Stimulated activated effector memory CD8-positive, alpha-beta T cell treated with anti-CD3 and anti-CD28 coated beads, Interleukin-12 subunit alpha, Interleukin-12 subunit beta, amount 100 ng/mL, for 72 hours (primary cell): ENCODE measurements at regions not wholly inside any gene's neighbourhood (a gene's known extent, or its start where the extent isn't known, plus 50 kb on each side); places are given as distances from the start of the nearest gene placed in this dataset.

Experiments
- ATAC-seq: fragments of 150-1000 bp; cut with Tn5 transposase; 2 replicates; pipeline ENCODE4 v1.10.0; 2021
- DNase-seq, 2 donors: peaks; one replicate each; pipeline ENCODE4 v3.0.0; 2021 to 2022; ENCODE audit warnings: low spot score in 2 of 2
- H3K27ac Mint-ChIP-seq: one replicate; pipeline ENCODE4 v1.8.0; 2022; ENCODE audit warnings: mild to moderate bottlenecking, mixed read lengths
- H3K36me3 Mint-ChIP-seq: one replicate; pipeline ENCODE4 v1.8.0; 2022; ENCODE audit warnings: mild to moderate bottlenecking, mixed read lengths
- H3K4me1 Mint-ChIP-seq: one replicate; pipeline ENCODE4 v1.8.0; 2022; ENCODE audit warnings: mixed read lengths
- H3K4me3 Mint-ChIP-seq: one replicate; pipeline ENCODE4 v1.8.0; 2022; ENCODE audit warnings: mild to moderate bottlenecking, mixed read lengths
- H3K9me3 Mint-ChIP-seq: one replicate; pipeline ENCODE4 v1.8.0; 2022; ENCODE audit warnings: mixed read lengths

DNA sequence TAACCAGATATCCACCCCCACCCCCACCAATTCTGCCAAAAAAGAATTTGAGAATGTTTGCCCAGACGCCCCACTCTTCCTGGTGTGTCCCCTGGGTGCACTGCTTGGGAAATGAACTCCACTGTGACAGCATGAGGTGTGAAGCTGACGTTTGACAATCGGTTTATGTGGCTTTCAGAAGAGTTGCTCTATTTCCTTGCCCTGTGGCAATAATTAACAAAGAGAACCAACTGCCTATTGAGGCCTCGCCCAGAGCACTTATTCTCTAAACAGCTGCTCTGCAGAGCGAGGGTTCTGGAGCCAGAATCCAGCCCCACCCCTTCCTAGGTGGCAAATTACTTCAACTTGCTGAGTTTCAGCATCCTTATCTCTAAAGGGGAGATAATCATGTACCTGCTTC lies 115.8 kb upstream of the SIX3 start:
- Mint-ChIP-seq H3K9me3 (no peaks in the 10 kb centered on the region), H3K27ac (no peak overlapping the region), H3K4me1 (no peaks in the 10 kb centered on the region), H3K36me3 (no peaks in the 10 kb centered on the region), H3K4me3 (no peak overlapping the region)
- no peak for ATAC-seq
- DNase-seq = no peak

DNA sequence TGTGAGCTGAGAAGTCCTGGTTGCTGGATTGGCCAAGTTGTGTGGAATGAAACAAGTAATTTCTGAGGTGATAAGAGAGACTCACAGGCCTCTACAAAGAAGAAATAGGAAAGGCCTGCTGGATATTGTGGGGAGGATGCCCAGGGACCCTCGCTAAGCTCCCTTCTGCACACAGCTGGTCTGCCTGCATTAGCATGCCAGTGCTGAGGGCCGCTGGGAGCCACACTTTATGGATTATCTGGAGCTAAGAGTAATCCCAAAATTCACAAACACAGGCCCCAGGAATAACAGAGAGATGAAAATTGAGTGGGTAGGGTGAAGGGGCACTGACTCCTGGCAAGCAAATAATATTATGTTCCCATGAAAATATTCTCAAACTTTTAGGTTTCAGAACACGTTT lies 114.9 kb upstream of the SIX3 start:
- Mint-ChIP-seq H3K27ac (no peak overlapping the region), H3K4me1 (no peaks in the 10 kb centered on the region), H3K9me3 (no peaks in the 10 kb centered on the region), H3K4me3 (no peak overlapping the region), H3K36me3 (no peaks in the 10 kb centered on the region)
- ATAC-seq (no peak), DNase-seq (no peak)

DNA sequence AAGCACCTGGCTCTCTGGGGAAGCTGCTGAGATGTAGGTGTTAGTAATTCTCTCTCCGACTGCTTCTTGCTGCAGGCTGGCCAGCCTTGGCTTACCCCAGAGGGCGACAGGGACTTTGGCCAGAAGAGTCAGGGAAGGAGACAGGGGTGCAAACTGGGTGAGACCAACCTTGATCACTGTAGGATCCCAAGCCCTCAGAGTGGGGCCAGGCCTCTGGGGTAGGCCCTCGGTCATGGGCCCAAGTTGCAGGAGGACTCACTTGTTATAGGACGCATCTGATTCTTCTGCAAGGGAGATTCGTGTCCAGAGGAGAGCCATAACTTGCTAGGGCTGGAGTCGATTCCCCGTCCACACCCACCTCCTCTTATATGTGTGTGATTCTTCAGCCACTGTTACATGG lies 111.7 kb upstream of the SIX3 start:
- DNase-seq (no peak), ATAC-seq (no peak)
- Mint-ChIP-seq H3K36me3 (no peaks in the 10 kb centered on the region), H3K27ac (no peak overlapping the region), H3K4me3 (no peak overlapping the region), H3K4me1 (peaks cover 16% of the 10 kb centered on the region), H3K9me3 (peaks cover 2% of the 10 kb centered on the region)

DNA sequence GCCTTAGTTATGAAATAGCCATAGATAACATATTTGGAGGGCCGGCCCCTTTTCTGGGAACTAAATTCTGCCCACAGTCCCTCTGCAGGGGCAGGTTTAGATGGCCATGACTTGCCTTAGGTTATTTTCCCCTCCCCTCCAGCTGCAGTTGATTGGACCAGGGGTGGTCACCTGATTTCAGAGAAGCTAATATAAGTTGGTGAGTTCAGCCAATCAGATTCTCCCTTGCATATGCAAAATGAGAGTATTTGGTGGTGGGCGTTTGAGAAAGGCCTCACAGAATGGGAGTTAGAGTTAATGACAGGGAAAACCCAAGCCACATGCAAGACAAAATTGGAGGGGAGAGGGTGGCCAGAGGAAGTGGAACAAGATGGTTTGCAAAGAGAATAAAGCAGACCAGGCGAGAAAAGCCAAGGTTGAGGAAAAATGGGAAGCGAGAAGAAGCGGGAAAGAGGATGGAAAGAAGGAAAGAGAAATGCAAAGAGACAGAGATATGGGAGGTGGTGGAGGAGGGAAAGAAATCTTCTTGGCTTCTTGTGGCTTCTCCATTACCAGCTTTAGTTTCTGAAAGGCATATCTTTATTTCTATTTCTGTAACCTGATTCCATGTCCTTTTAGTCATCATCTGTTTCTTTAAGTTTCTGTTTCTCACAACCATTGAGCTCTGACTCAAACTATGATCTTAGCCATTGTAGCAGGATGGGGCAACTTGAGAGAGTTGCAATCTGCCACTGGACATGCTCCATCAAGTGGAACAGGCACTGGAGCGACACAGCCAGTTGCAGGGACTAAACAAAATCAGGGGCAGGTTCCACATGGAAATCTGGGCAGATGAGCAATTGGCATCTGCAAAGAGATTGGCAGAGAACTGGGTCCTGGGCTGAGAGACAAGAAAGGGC lies 108.1 kb upstream of the SIX3 start:
- H3K36me3 Mint-ChIP-seq = no peaks in the 10 kb centered on the region
- peaks cover 3% of the 10 kb centered on the region for H3K9me3 Mint-ChIP-seq
- peak overlapping the region; percentile 1 for H3K4me3 Mint-ChIP-seq
- peak in 1 of 2 donors; percentile 58 for DNase-seq
- H3K4me1 Mint-ChIP-seq = peaks cover 46% of the 10 kb centered on the region
- H3K27ac Mint-ChIP-seq = no peak overlapping the region
- peak; percentile 49 for ATAC-seq

DNA sequence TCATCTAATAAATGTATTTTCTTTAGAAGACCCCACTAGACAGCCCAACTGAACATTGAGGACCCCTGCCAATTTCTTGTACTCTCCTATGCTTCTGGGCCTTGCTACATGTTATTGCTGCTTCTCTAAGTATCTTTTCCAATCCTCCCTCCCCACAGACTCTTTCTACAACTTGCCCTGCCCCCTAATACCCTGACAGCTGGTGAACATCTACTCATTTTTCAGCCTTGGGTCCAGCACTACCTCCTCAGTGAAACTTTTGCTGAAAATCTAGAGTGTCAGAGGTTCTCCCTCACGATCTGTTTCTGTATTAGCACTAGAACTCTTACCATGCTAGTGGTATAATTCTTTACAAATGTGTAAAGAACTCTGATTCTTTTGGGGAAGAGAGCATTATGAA lies 106.8 kb upstream of the SIX3 start:
- no peaks in the 10 kb centered on the region for H3K36me3 Mint-ChIP-seq
- no peak for DNase-seq
- no peak overlapping the region for H3K4me3 Mint-ChIP-seq
- peaks cover 47% of the 10 kb centered on the region for H3K4me1 Mint-ChIP-seq
- peaks cover 3% of the 10 kb centered on the region for H3K9me3 Mint-ChIP-seq
- peak overlapping the region; percentile 51 for H3K27ac Mint-ChIP-seq
- no peak for ATAC-seq

DNA sequence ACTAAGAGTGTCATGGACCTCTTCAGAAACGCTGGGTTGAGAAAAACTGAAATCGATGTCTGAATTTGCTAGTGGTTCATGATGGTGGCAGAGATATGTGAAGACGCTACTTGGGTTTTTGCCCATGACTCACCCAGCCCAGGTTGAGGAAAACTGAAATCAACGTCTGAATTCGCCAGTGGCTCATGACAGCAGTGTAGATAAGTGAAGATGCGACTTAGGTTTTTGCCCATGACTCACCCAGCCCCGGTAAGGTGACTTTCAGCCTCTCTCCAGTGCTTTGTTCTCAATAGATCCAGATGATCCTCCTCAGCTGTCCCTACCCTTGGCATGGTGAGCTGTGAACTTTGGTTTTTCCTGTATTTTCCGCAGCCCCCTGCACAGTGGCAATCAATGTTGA lies 105.3 kb upstream of the SIX3 start:
- Mint-ChIP-seq H3K4me3 (no peak overlapping the region), H3K4me1 (peaks cover 47% of the 10 kb centered on the region)

DNA sequence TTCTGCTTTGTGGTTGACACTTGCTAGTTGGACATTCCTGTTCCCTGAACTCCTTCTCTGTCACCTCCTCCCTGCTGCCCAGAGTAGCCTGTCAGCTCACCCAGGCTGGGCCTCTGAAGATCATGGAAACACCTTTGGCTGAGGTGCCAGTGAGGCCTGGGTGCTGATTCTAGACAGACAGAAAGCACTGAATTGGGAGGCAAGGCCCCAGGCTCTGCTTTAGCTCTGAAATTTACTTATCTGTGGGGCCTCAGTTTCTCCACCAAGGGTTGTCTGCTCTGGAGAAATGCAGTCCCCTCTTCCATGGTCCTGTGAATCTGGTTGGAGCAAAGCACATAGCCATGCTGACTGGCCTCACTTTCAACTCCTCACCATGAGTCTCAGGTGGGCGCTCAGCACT lies 104.6 kb upstream of the SIX3 start:
- DNase-seq (peak in 1 of 2 donors; percentile 48), ATAC-seq (no peak)
- H3K4me3 Mint-ChIP-seq = no peak overlapping the region
- peaks cover 3% of the 10 kb centered on the region for H3K9me3 Mint-ChIP-seq
- H3K36me3 Mint-ChIP-seq = no peaks in the 10 kb centered on the region
- peaks cover 47% of the 10 kb centered on the region for H3K4me1 Mint-ChIP-seq
- no peak overlapping the region for H3K27ac Mint-ChIP-seq

More for the DNA sequence above, 105.3 kb upstream of the SIX3 start:
- H3K36me3 Mint-ChIP-seq = no peaks in the 10 kb centered on the region
- no peak overlapping the region for H3K27ac Mint-ChIP-seq
- DNase-seq = peak; percentile 23 to 81
- ATAC-seq = peak; percentile 95
- H3K9me3 Mint-ChIP-seq = peaks cover 3% of the 10 kb centered on the region

DNA sequence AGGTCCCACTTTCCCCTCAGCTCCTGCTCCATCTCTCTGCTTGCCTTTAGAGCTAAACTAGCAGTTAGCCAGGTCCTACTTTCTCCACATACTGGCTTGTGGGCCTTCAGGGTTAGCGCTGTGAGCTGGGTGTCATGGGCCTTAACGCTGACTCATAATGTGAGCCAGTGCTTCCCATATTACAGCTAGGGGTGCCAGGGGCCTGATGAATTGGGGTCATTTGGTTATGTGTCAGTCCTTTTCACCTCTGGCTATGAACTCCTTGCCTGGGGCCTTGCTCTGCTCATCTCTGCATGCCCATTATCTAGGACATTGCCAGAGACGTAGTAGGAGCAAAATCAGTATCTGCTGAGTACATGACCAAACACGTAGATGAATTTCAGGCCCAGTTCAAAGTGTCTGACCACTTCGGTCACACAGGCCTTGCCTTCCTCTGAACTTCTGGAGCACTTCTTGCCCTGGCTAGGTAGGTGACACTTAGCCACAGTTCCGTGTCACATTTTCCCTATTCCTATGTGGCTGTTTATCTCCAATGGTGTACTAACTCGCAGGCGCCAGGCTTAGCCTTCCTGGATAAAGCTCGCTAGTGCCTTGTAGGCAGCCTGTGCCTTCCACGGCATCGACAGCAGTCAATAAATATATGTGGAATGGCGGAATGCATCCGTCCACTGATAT lies 103.2 kb upstream of the SIX3 start:
- no peak overlapping the region for H3K4me3 Mint-ChIP-seq
- H3K9me3 Mint-ChIP-seq = peaks cover 3% of the 10 kb centered on the region
- ATAC-seq (peak; percentile 60), DNase-seq (peak in 1 of 2 donors; percentile 55)
- H3K4me1 Mint-ChIP-seq = peaks cover 44% of the 10 kb centered on the region
- no peaks in the 10 kb centered on the region for H3K36me3 Mint-ChIP-seq
- no peak overlapping the region for H3K27ac Mint-ChIP-seq

DNA sequence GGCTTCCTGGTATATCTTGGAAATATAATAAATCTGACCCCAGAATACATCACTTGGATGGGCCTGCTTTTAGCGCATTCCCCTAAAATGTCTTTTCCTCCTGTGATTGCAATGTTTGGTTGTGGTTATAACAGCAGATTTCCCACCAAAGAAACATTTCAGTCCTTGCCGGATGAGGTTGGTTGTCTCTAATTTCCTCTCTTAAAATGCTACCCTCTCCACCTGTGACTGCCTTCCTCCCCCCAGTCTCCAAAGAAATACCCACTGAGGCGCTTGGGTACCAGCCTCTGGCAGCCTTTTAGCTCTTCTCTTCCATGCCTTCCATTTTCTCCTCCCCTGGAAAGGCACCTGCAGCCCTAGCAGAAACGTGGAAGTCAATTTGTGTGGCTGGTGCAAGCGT lies 102.1 kb upstream of the SIX3 start:
- no peak overlapping the region for H3K4me3 Mint-ChIP-seq
- ATAC-seq = no peak
- peaks cover 3% of the 10 kb centered on the region for H3K9me3 Mint-ChIP-seq
- no peak overlapping the region for H3K27ac Mint-ChIP-seq
- peaks cover 36% of the 10 kb centered on the region for H3K4me1 Mint-ChIP-seq
- peak in 1 of 2 donors; percentile 38 for DNase-seq
- H3K36me3 Mint-ChIP-seq = no peaks in the 10 kb centered on the region

DNA sequence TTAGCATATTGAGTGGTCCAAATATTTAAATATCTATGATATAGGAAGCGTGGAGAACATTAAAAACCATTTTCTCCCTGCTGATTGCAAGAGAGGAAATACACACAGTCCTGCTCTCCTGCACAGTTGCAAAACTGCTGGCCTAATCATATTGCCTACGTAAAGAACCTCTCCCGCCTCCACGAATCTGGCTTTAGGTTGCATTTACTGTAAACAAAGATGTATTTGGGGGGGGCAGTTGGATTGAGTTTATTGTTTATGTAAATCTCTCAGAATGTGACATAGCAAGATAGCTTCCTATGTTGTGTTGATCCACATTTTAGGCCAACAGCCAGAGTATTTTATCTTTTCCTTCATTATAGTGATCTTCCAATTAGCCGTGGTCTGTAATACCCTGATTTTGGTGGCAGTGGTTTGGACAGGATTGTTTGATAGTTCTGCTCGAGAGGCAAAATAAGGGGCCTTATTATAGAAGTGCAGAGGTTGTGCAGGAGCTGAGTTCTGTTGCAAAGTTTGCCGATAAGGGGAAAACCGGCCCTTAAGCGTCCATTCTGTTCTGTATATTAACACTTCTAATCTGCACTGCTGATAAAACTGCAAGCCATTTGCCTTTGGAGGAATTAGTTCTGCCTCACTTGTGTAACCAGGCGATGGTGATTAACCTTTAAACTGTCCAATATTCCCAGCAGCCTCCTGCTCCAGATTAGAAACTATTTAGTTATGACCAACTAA lies 101.6 kb upstream of the SIX3 start:
- Mint-ChIP-seq H3K36me3 (no peaks in the 10 kb centered on the region), H3K4me3 (no peak overlapping the region), H3K27ac (no peak overlapping the region), H3K9me3 (no peaks in the 10 kb centered on the region), H3K4me1 (peaks cover 36% of the 10 kb centered on the region)
- DNase-seq (no peak), ATAC-seq (no peak)

DNA sequence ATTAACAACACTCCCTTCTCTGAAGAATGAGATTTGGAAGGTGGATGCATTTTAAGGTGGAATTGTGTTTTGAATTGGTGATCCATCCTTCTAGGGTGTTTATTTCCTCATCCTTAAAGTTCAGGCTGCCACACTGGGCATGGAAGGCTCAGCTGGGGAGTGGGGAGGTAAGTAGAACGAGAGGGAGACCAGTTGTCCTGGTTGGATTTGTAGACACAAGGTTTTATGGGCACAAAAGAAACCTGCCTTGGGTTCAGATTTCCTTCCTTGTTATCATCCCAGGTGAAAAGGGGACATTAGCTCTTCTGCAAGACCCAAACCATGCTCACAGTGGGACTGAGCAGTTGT lies 101.0 kb upstream of the SIX3 start:
- no peak for ATAC-seq
- Mint-ChIP-seq H3K4me1 (peaks cover 34% of the 10 kb centered on the region), H3K4me3 (no peak overlapping the region), H3K36me3 (no peaks in the 10 kb centered on the region), H3K9me3 (no peaks in the 10 kb centered on the region), H3K27ac (no peak overlapping the region)
- DNase-seq = peak in 1 of 2 donors; percentile 17

DNA sequence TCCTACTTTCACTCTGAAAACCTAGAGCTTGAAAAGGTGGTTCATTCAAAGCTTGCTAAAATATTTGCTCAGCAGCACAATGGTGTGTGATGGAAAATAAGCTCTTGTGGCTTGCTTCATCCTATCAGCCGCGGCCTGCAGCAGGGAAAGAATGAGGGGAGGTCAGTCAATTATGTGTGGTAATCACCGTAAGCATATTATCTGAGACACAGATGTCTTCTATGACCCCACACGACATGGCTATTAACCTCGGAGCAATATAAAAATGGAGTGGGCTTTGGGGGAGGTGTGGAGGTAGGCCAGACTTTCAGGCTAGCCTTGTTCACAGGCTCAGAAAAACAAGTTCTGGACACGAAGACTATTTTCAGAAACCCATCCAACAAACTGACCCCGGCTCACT lies 98.4 kb upstream of the SIX3 start:
- no peak overlapping the region for H3K4me3 Mint-ChIP-seq
- no peak overlapping the region for H3K27ac Mint-ChIP-seq
- H3K36me3 Mint-ChIP-seq = no peaks in the 10 kb centered on the region
- peaks cover 15% of the 10 kb centered on the region for H3K4me1 Mint-ChIP-seq
- no peaks in the 10 kb centered on the region for H3K9me3 Mint-ChIP-seq
- ATAC-seq (no peak), DNase-seq (no peak)

DNA sequence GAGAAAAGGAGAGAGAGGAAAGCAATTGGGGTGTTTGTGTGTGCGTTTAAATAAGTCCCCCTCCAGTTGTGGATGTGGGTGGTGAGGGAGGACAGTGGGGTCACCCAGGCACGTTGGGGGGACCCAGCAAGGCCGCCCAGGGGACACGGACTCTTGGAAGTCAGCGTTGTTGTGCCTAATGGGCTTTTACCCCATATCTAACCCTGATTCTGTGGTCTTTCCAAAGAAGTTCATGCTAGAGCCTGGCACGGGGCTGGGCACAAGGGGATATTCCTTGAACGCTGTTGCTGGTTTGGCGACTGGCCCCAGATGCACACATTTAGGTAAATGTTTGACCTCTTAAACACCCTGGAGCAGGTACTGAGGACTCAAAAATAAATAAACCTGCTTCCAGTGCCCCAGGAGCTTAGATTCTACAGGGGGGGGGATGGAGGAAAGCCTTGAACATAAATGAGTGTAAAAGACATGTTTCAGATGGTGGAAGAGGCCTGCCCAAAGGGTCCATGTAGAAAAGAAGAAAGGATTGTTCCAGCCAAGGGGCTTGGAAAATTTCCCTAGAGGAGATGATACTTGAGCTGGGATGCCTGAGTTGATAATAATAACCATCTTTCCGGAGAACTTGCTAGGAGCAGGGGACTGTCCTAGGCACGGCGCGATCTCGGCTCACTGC lies 97.7 kb upstream of the SIX3 start:
- no peaks in the 10 kb centered on the region for H3K36me3 Mint-ChIP-seq
- no peak overlapping the region for H3K27ac Mint-ChIP-seq
- no peaks in the 10 kb centered on the region for H3K9me3 Mint-ChIP-seq
- H3K4me3 Mint-ChIP-seq = no peak overlapping the region
- peaks cover 10% of the 10 kb centered on the region for H3K4me1 Mint-ChIP-seq
- ATAC-seq (no peak), DNase-seq (peak in 1 of 2 donors; percentile 29)

DNA sequence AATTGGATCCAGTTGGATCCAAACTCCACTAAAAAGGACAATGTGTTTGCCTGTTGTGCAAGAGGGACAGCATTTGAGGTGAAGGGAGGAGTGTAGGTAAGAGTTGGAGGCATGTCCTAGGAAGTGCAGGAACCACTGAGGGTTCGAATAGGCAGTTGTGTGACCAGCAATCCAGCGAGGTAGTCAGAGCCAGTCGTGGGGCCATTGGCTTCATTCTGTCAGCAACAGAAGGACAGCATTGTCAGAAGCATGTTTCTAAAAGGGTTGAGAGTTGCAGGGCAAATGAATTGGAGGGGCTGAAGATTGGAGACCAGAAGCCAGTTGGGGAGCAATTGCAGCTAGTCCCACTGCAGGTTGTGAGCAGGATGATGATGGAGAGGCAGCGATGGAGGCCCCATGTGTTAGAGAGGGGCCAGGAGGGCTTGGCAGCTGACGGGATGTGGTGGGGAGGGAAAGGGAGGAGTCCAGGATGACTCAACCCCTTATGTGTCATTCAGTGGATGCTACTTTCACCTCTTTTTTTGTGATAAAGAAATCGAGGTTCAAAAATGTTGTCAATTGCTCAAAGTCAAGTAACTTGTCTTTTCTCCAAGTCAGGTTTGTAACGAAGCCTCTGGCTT lies 96.7 kb upstream of the SIX3 start:
- peaks cover 10% of the 10 kb centered on the region for H3K4me1 Mint-ChIP-seq
- no peak overlapping the region for H3K4me3 Mint-ChIP-seq
- peak in 1 of 2 donors; percentile 50 for DNase-seq
- peak; percentile 89 for ATAC-seq
- H3K27ac Mint-ChIP-seq = no peak overlapping the region
- H3K36me3 Mint-ChIP-seq = no peaks in the 10 kb centered on the region
- H3K9me3 Mint-ChIP-seq = no peaks in the 10 kb centered on the region

DNA sequence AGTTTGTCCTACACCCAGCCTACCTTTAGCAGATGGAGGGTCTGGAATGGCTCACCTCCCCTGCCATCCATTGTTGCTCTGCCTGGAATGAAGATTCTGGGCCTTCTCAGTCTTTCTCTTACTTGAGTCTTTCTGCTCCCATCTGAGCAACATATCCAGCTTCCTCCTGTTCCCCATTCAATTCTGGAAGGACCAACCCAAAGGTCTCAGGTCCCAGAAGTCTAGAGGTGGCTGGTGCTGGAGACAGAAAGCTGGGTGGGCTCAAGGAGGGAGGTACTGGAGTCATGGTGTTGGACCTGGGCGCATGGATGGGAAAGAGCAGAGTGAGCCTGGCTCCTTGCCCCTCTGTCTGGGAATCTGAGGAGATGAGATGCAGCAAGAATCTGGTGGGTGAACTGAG lies 93.5 kb upstream of the SIX3 start:
- Mint-ChIP-seq H3K4me3 (no peak overlapping the region), H3K27ac (no peak overlapping the region), H3K4me1 (peaks cover 10% of the 10 kb centered on the region), H3K36me3 (no peaks in the 10 kb centered on the region), H3K9me3 (no peaks in the 10 kb centered on the region)
- ATAC-seq (no peak), DNase-seq (peak in 1 of 2 donors; percentile 26)
